ENCODE measurements at regions not wholly inside any gene's neighbourhood (a gene's known extent, or its start where the extent isn't known, plus 50 kb on each side); places are given as distances from the start of the nearest gene placed in this dataset.
A peak's percentile ranks its signal among the peaks of the same experiment; 100 is the strongest.

- no peak overlapping the region for H2BK15ac ChIP-seq (ENCODE audit: low read depth, low read length)
- no peaks in the 10 kb centered on the region for H3K9me3 ChIP-seq (ENCODE audit: control insufficient read depth, low read depth, low read length)
- no peak overlapping the region for H4K8ac ChIP-seq (replicated peaks; ENCODE audit: insufficient read length, low read depth, low read length)
- H3K23me2 ChIP-seq (ENCODE audit: insufficient read length, low read depth, low read length, poor library complexity, severe bottlenecking) = no peaks in the 10 kb centered on the region
- no peak overlapping the region; the same call in 1 of the 2 replicates for H3K14ac ChIP-seq (ENCODE audit: insufficient read depth, low read length)
- no CpG with 5 or more reads among the region's 4 CpGs for WGBS (ENCODE audit: extremely low coverage, insufficient read length, low lambda C conversion rate)
- H3K9ac ChIP-seq (ENCODE audit: extremely low read depth, insufficient read length, low read length) = no peak overlapping the region
- H4K20me1 ChIP-seq (ENCODE audit: control insufficient read depth, insufficient read depth, insufficient read length) = no peaks in the 10 kb centered on the region
- H3K23ac ChIP-seq (ENCODE audit: insufficient read length, low read depth, low read length) = no peak overlapping the region
- no peak for TF ChIP-seq CTCF (conservative IDR thresholded peaks at IDR 0.05)
- DNase-seq = peak; percentile 76
- H3K4me3 Mint-ChIP-seq = peak overlapping the region in 1 of 2 experiments; percentile 18; a peak in 2 of 5 replicates
- H3K79me1 ChIP-seq (ENCODE audit: insufficient read depth, low read depth, low read length, poor library complexity, severe bottlenecking) = no peaks in the 10 kb centered on the region
- H3K27ac ChIP-seq (ENCODE audit: insufficient read length, low read depth, low read length) = no peak overlapping the region
- H2AFZ ChIP-seq (ENCODE audit: low read length) = no peak overlapping the region
- peaks cover 0 to 55% of the 10 kb centered on the region in 2 experiments; a peak in 3 of 4 replicates for H3K4me1 Mint-ChIP-seq
- H3K27me3 Mint-ChIP-seq (ENCODE audit: low read depth) = peaks cover 14% of the 10 kb centered on the region
- H2BK12ac ChIP-seq (ENCODE audit: insufficient read length, low read depth, low read length) = no peak overlapping the region
- H3K4me2 ChIP-seq (ENCODE audit: insufficient read depth, insufficient read length, low read length) = peak overlapping the region; percentile 55
- H3K18ac ChIP-seq (ENCODE audit: insufficient read length, low read depth, low read length) = no peak overlapping the region
- no peaks in the 10 kb centered on the region for H3K79me2 ChIP-seq (ENCODE audit: insufficient read depth, low read length)
- peaks cover 0 to 3% of the 10 kb centered on the region in 2 experiments; a peak in 2 of 5 replicates for H3K9me3 Mint-ChIP-seq
- H3K4ac ChIP-seq (ENCODE audit: low read depth, low read length) = no peak overlapping the region
- no peak overlapping the region for H2AK5ac ChIP-seq (ENCODE audit: insufficient read length, low read length)
- H4K5ac ChIP-seq (ENCODE audit: insufficient read length, low read depth, low read length) = no peak overlapping the region
- no peak overlapping the region for H2BK120ac ChIP-seq (ENCODE audit: low read depth, low read length, poor library complexity, severe bottlenecking)
- H3K27me3 ChIP-seq (ENCODE audit: insufficient read depth, low read length) = no peaks in the 10 kb centered on the region
- no peak overlapping the region for H2BK20ac ChIP-seq (ENCODE audit: low read depth, low read length, poor library complexity, severe bottlenecking)
- no peak overlapping the region for H3K56ac ChIP-seq (ENCODE audit: insufficient read length, low read depth, low read length)
- H4K91ac ChIP-seq (ENCODE audit: insufficient read length, low read depth, low read length) = no peak overlapping the region
- no peak overlapping the region for H3T11ph ChIP-seq (ENCODE audit: low read length)
- H3K27ac Mint-ChIP-seq = peak overlapping the region; percentile 20 to 95 (median 85); a peak in 6 of 7 replicates
- H2BK5ac ChIP-seq (ENCODE audit: insufficient read length, low read length) = no peak overlapping the region
- peaks cover 0 to 2% (median 0%) of the 10 kb centered on the region in 3 experiments; a peak in 3 of 7 replicates for H3K36me3 Mint-ChIP-seq (ENCODE audit: insufficient read depth in 1 of 3, low read depth in 3 of 3)
- peaks cover 15% of the 10 kb centered on the region; the same call in 1 of the 2 replicates for H3K4me1 ChIP-seq (ENCODE audit: insufficient read depth, low read length)
These were observed 73.1 kb upstream of the OLFM4 start for GRCh38 chr13:52955472-52955874.
